Neural crest cell (in vitro differentiated cells): ENCODE measurements at regions not wholly inside any gene's neighbourhood (a gene's known extent, or its start where the extent isn't known, plus 50 kb on each side); places are given as distances from the start of the nearest gene placed in this dataset.
"Not testable (repeated sequence)": the region's sequence is repeated elsewhere in the genome, so short reads cannot be mapped to it uniquely, and the experiment has no call there.

Experiments
- DNase-seq: peaks from one replicate; pipeline ENCODE4 v3.0.0; 2021; ENCODE audit warnings: low read depth, mixed read lengths, low spot score
- H3K27ac Mint-ChIP-seq: one replicate; pipeline ENCODE4 v1.8.0; 2021; ENCODE audit warnings: mild to moderate bottlenecking, mixed read lengths; ENCODE audit not compliant: unreplicated experiment
- H3K27me3 Mint-ChIP-seq: 2 replicates; pipeline ENCODE4 v1.8.0; 2021; ENCODE audit warnings: low read depth, mild to moderate bottlenecking, mixed read lengths
- H3K36me3 Mint-ChIP-seq: 2 replicates; pipeline ENCODE4 v1.8.0; 2021; ENCODE audit warnings: low read depth, mild to moderate bottlenecking, mixed read lengths
- H3K4me1 Mint-ChIP-seq: 2 replicates; pipeline ENCODE4 v1.8.0; 2021; ENCODE audit warnings: mixed read lengths
- H3K4me3 Mint-ChIP-seq: one replicate; pipeline ENCODE4 v1.8.0; 2021; ENCODE audit warnings: mild to moderate bottlenecking, mixed read lengths
- H3K9me3 Mint-ChIP-seq: 2 replicates; pipeline ENCODE4 v1.8.0; 2021; ENCODE audit warnings: mixed read lengths
- TF ChIP-seq, protein P1 (sequence below): fragments of 200-600 bp; sonication (generic); conservative IDR thresholded peaks from 2 replicates; pipeline ENCODE4 v1.5.0; 2021; ENCODE audit warnings: antibody characterized with exemption, mild to moderate bottlenecking

DNA sequence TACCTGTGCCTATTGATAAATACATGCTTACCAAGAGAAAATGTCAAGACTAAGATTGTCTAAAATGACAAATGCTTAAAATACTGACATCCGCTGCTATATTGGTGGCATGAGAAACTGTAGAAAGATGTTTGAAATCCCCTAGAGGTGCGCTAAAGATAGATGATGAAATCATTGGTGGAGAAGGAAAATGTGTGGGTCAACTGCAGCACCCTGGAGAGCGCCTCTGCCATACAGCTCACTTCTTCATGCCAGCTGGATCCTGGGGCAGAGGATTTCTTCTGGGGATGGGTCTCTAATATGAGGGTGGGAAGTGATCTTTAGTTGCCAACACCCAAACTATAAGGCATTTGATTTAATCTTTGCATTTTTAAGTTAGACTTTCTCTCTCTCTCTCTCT lies 680.4 kb upstream of the POM121L12 start:
- Mint-ChIP-seq H3K4me3 (no peak overlapping the region), H3K9me3 (no peaks in the 10 kb centered on the region), H3K27me3 (no peaks in the 10 kb centered on the region), H3K36me3 (no peaks in the 10 kb centered on the region), H3K27ac (no peak overlapping the region), H3K4me1 (peaks cover 11% of the 10 kb centered on the region)
- TF ChIP-seq, protein P1, sequence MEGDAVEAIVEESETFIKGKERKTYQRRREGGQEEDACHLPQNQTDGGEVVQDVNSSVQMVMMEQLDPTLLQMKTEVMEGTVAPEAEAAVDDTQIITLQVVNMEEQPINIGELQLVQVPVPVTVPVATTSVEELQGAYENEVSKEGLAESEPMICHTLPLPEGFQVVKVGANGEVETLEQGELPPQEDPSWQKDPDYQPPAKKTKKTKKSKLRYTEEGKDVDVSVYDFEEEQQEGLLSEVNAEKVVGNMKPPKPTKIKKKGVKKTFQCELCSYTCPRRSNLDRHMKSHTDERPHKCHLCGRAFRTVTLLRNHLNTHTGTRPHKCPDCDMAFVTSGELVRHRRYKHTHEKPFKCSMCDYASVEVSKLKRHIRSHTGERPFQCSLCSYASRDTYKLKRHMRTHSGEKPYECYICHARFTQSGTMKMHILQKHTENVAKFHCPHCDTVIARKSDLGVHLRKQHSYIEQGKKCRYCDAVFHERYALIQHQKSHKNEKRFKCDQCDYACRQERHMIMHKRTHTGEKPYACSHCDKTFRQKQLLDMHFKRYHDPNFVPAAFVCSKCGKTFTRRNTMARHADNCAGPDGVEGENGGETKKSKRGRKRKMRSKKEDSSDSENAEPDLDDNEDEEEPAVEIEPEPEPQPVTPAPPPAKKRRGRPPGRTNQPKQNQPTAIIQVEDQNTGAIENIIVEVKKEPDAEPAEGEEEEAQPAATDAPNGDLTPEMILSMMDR: no peak
- DNase-seq: no peak

DNA sequence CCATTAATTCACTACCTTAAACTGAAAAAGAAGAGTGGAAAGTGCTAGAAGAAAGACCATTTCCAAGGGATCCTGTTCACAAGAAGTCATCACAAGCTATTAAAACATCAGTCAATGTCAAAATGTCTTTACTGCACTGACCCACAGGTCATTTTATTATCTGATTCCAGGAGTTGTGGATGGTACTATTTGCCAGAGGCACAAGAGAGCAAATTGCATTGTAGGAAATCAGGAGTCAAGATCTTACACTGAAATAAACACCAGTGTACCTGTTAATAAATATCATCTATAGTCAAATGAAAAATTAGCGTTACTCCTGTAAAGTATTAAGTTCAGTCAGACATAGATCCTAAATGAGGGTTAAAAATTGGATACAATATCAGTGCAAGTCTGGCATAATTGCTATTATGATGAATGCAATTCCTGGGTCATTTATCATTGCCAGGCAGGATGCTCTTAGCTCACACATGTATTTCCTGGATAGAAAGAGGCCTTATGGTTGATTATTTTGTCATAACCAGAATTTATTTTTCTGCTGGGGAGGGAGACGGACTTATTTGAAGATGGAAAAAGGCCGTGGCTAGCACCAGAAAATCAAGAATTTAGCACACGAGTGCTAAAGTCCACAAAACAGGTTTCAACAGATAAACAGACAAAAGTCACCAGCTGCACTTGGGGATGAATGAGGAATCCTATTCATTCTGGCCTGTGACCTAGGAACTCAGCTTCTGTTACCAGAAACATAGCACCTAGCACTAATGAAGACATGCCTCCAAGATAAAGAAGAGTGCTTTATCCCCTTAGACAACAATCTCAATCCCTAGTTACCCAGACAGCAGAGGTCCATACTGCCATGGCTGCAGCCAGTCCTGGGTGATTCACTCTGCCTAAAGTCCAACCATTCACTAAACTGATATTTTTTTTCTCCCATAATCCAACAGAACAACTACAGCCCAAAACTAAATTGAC lies 683.1 kb upstream of the POM121L12 start:
- Mint-ChIP-seq H3K36me3 (no peaks in the 10 kb centered on the region), H3K27me3 (no peaks in the 10 kb centered on the region), H3K4me3 (no peak overlapping the region), H3K27ac (peak overlapping the region; percentile 9), H3K4me1 (peaks cover 11% of the 10 kb centered on the region), H3K9me3 (no peaks in the 10 kb centered on the region)
- TF ChIP-seq, protein P1: no peak
- DNase-seq: no peak

DNA sequence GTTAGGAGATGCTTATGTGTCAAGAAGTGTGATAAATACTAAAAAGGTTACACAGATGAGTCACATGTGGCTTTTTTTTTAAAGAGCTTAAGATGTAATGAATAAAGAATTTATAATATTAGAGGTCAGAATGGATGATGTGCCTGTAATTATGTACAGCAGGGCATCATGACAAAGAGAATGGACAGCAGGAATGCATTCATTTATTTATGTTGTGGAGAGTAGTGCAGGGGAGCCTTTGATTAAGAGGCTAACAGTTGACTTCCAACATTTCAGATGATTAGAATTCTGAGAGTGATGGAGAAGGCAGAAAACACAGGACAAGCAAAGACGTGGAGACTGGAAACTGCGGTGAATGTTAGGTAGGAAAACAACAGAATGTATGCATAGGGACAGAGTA lies 691.4 kb upstream of the POM121L12 start:
- H3K4me3 Mint-ChIP-seq: no peak overlapping the region
- H3K27ac Mint-ChIP-seq: no peak overlapping the region
- no peaks in the 10 kb centered on the region for H3K4me1 Mint-ChIP-seq
- TF ChIP-seq, protein P1: no peak
- no peaks in the 10 kb centered on the region for H3K36me3 Mint-ChIP-seq
- H3K9me3 Mint-ChIP-seq: peaks cover 5% of the 10 kb centered on the region
- DNase-seq: no peak
- H3K27me3 Mint-ChIP-seq: peaks cover 8% of the 10 kb centered on the region

DNA sequence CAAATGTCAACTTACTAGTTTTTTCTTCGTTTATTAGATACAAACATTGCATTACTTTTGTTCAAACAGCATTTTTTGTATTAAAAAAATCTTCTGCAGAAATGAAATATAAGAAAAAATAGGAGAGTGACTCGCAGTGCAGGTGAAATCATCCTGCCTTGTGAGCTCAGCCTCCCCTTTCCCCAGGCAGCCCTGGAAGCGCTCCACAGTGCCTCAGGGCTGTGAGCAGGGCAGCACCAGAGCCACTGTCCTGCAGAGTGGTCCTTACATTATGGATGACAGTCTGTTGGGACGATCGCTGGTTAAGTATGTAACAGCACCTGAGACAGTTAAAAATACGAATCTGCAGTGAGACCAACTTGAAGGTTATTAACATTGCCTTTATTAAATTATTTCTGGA lies 695.4 kb upstream of the POM121L12 start:
- no peak overlapping the region for H3K4me3 Mint-ChIP-seq
- H3K4me1 Mint-ChIP-seq: no peaks in the 10 kb centered on the region
- peaks cover 5% of the 10 kb centered on the region for H3K9me3 Mint-ChIP-seq
- no peaks in the 10 kb centered on the region for H3K36me3 Mint-ChIP-seq
- no peak for DNase-seq
- peaks cover 8% of the 10 kb centered on the region for H3K27me3 Mint-ChIP-seq
- TF ChIP-seq, protein P1: no peak
- no peak overlapping the region for H3K27ac Mint-ChIP-seq

DNA sequence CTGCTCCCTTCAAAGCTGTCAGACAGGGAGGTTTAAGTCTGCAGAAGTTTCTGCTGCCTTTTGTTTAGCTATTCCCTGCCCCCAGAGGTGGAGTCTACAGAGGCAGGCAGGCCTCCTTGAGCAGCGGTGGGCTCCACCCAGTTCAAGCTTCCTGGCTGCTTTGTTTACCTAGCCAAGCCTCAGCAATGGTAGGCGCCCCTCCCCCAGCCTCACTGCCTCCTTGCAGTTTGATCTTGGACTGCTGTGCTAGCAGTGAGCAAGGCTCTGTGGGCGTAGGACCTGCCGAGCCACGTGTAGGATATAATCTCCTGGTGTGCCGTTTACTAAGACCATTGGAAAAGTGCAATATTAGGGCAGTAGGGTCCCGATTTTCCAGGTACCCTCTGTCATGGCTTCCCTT lies 707.1 kb upstream of the POM121L12 start:
- H3K36me3 Mint-ChIP-seq, H3K27ac Mint-ChIP-seq, H3K4me1 Mint-ChIP-seq, H3K4me3 Mint-ChIP-seq, DNase-seq, H3K27me3 Mint-ChIP-seq: not testable (repeated sequence)
- peaks cover 10% of the 10 kb centered on the region for H3K9me3 Mint-ChIP-seq

DNA sequence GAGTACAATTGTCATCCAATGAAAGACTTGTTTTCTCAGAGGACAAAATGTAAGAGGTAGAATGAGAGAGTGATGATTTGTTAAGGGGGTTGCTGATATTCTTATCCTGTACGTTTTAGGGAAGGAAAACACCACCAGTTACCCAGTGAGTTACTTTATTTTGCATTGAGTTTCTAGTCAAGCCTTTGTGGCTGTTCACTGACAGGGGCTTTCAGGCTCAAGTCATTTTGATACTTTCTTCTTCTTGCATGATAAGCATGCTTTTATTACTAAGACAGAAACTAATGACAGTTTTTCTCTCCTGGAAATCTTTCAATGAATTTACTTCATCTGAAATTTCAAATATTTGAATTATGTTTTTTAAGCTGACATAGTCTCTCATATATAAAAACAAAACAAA lies 710.2 kb upstream of the POM121L12 start:
- Mint-ChIP-seq H3K27ac (no peak overlapping the region), H3K9me3 (peaks cover 13% of the 10 kb centered on the region), H3K4me1 (no peaks in the 10 kb centered on the region), H3K36me3 (peaks cover 5% of the 10 kb centered on the region), H3K4me3 (no peak overlapping the region), H3K27me3 (no peaks in the 10 kb centered on the region)
- TF ChIP-seq, protein P1: no peak
- DNase-seq: no peak
